ENCODE measurements at regions not wholly inside any gene's neighbourhood (a gene's known extent, or its start where the extent isn't known, plus 50 kb on each side); places are given as distances from the start of the nearest gene placed in this dataset.
"Not testable (repeated sequence)": the region's sequence is repeated elsewhere in the genome, so short reads cannot be mapped to it uniquely, and the experiment has no call there.

DNA sequence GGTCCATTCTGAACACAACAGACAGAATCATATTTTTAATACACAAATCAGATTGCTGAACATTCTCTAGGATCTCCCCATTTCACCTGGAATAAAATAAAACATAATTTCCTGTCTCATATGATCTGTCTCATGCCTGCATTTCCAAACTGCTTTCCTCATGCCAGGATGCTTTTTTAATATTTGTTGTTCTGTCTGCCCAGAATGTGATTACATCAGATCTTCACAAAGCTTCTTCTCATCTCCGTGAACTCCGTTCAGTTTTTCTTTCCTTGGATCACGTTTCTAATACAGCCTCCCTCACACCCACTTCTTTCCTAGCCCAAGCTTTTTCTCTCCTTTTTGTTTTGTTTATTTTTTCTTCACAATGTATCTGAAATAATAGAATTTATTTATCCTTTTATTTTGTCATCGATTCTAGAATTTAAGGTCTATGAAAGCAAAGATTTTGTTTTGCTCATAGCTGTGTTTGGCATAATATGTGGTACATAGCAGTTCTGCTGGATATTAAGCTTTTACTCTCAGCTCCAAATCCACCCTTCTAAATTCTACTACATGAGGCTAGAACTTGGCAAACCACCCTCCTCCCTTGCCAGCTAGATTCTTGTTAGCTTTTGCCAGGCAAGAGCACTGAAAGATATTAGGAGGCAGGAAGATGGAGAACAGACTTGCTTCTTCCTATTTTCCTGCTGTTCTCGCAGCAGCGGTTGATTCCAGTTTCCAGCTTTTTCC lies 165.5 kb upstream of the SLIT2 start:
- H3K9me3 ChIP-seq (ENCODE audit: control insufficient read depth in 2 of 2, low read length in 2 of 2), result no peaks in the 10 kb centered on the region
- no peak overlapping the region for H3K27ac ChIP-seq (ENCODE audit: low read length)
- no peak overlapping the region for H3K9ac ChIP-seq (ENCODE audit: low read length in 2 of 2)
- no peaks in the 10 kb centered on the region for H3K4me1 ChIP-seq (ENCODE audit: control insufficient read depth, insufficient read depth, low read length)
- no peak overlapping the region for H3K4me3 ChIP-seq (ENCODE audit: low read length in 2 of 2)
- no peaks in the 10 kb centered on the region for H3K27me3 ChIP-seq (ENCODE audit: control insufficient read depth in 1 of 2, insufficient read depth in 2 of 2, low read length in 2 of 2)
- no peaks in the 10 kb centered on the region for H3K36me3 ChIP-seq (ENCODE audit: control insufficient read depth in 2 of 2, insufficient read depth in 2 of 2, low read length in 2 of 2)

DNA sequence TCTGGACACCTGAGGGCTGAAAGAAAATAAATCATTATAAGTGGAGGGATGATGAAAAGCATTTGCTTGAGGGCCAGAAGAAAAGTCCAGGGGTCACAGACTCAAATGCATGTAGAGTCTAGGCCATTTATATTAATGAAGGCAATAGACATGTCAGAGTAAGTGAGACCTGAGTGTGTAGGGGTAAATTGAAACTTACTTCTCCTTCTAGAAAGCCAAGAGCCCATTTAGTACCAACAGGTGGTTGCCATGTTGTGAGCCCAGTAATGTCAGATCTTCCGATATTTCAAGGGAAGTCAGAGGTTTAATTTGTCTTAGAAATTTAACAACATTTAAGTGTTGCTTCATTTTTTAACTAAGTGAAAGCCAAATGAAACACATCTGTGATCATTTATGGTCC lies 166.1 kb upstream of the SLIT2 start:
- Histone ChIP-seq H3K4me3 (ENCODE audit: low read length in 2 of 2) (no peak overlapping the region), H3K27me3 (ENCODE audit: control insufficient read depth in 1 of 2, insufficient read depth in 2 of 2, low read length in 2 of 2) (no peaks in the 10 kb centered on the region), H3K36me3 (ENCODE audit: control insufficient read depth in 2 of 2, insufficient read depth in 2 of 2, low read length in 2 of 2) (no peaks in the 10 kb centered on the region), H3K9ac (ENCODE audit: low read length in 2 of 2) (no peak overlapping the region), H3K4me1 (ENCODE audit: control insufficient read depth, insufficient read depth, low read length) (no peaks in the 10 kb centered on the region), H3K27ac (ENCODE audit: low read length) (no peak overlapping the region), H3K9me3 (ENCODE audit: control insufficient read depth in 2 of 2, low read length in 2 of 2) (no peaks in the 10 kb centered on the region)

DNA sequence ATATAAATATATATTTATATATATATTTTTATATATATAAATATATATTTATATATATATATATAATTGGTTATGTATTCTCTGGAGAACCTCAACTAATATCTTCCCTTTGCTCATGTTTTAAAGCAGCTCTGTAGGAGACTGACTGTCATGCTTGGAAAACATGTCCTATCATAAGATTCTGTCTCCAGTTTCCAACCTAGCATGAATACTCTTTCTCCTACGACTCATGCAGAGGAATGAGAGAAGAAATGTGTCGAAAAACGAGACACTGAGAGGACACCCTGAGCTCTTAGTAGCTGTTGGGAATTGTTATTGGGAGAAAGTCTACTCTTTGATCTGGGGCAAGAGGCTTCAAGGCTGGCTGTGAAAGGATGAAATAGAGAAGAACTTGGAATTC lies 166.5 kb upstream of the SLIT2 start:
- Histone ChIP-seq H3K27ac (ENCODE audit: low read length) (no peak overlapping the region), H3K9ac (ENCODE audit: low read length in 2 of 2) (no peak overlapping the region), H3K27me3 (ENCODE audit: control insufficient read depth in 1 of 2, insufficient read depth in 2 of 2, low read length in 2 of 2) (no peaks in the 10 kb centered on the region), H3K36me3 (ENCODE audit: control insufficient read depth in 2 of 2, insufficient read depth in 2 of 2, low read length in 2 of 2) (no peaks in the 10 kb centered on the region), H3K9me3 (ENCODE audit: control insufficient read depth in 2 of 2, low read length in 2 of 2) (no peaks in the 10 kb centered on the region), H3K4me3 (ENCODE audit: low read length in 2 of 2) (no peak overlapping the region), H3K4me1 (ENCODE audit: control insufficient read depth, insufficient read depth, low read length) (no peaks in the 10 kb centered on the region)

DNA sequence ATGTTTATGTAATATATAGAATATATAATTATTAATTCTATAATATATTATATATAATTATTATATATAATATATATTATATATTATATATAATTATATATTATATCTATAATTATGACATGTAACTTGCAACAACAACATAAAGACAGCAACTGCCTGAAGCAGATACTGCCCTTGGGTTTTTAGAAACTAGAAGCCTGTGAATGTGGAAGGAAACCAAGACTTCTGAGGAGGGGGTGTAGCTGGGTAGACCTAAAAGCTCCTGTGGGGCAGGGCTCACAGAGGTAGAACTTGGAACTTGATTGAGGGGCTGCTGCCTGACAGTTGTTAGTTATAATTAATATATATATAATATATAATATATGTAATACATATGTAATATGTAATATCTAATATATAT lies 167.2 kb upstream of the SLIT2 start:
- Histone ChIP-seq H3K36me3 (ENCODE audit: control insufficient read depth in 2 of 2, insufficient read depth in 2 of 2, low read length in 2 of 2) (no peaks in the 10 kb centered on the region), H3K27ac (ENCODE audit: low read length) (no peak overlapping the region), H3K4me3 (ENCODE audit: low read length in 2 of 2) (no peak overlapping the region), H3K9me3 (ENCODE audit: control insufficient read depth in 2 of 2, low read length in 2 of 2) (no peaks in the 10 kb centered on the region), H3K4me1 (ENCODE audit: control insufficient read depth, insufficient read depth, low read length) (no peaks in the 10 kb centered on the region), H3K9ac (ENCODE audit: low read length in 2 of 2) (no peak overlapping the region), H3K27me3 (ENCODE audit: control insufficient read depth in 1 of 2, insufficient read depth in 2 of 2, low read length in 2 of 2) (no peaks in the 10 kb centered on the region)

DNA sequence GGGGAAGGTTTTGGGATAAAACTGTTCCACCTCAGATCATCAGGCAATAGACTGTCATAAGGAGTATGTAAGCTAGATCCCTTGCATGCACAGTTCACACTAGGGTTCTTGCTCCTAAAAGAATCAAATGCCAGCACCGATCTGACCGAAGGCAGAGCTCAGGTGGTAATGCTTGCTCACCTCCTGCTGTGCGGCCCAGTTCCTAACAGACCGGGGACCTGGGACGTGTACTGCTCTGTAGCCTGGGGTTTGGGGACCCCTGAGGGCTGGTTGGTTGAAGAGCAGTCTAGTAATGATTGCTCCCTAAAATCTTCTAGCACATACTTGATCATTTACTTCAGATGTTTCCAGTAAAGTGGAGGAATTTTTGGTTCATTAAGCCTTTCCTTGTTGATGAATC lies 173.1 kb upstream of the SLIT2 start:
- H3K27ac ChIP-seq (ENCODE audit: low read length), result no peak overlapping the region
- H3K4me3 ChIP-seq (ENCODE audit: low read length in 2 of 2), result no peak overlapping the region
- no peaks in the 10 kb centered on the region for H3K36me3 ChIP-seq (ENCODE audit: control insufficient read depth in 2 of 2, insufficient read depth in 2 of 2, low read length in 2 of 2)
- no peaks in the 10 kb centered on the region for H3K4me1 ChIP-seq (ENCODE audit: control insufficient read depth, insufficient read depth, low read length)
- H3K9ac ChIP-seq (ENCODE audit: low read length in 2 of 2), result no peak overlapping the region
- no peaks in the 10 kb centered on the region for H3K9me3 ChIP-seq (ENCODE audit: control insufficient read depth in 2 of 2, low read length in 2 of 2)
- no peaks in the 10 kb centered on the region for H3K27me3 ChIP-seq (ENCODE audit: control insufficient read depth in 1 of 2, insufficient read depth in 2 of 2, low read length in 2 of 2)

DNA sequence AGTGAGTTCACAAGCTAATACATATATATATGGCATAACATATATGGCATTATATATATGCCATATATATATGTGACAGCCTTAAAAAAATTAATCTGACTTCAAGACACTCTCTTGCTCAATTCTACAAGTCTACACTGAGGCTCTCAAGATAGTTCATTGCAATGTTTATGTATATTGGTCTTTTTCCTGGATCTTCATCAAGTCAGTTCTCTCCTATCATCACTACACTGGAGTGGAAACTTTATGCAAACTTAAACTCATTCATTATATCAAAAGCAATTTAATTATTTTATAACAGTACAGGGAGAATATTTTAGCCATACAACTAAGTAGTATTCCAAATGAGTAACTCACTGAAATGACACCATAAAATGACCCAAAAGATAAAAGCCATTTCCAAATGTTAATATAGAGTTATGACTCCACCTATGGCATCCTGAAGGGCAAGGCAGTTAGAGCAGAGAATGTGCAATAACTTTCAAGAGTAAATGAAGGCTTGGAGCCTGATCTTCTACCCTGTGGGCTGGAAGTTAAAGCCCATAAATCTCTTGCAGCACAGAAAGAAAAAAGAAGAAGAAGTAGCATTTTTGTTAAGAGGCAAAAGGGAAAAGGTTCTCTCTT lies 176.3 kb upstream of the SLIT2 start:
- H3K27ac ChIP-seq (ENCODE audit: low read length), result no peak overlapping the region
- H3K4me1 ChIP-seq (ENCODE audit: control insufficient read depth, insufficient read depth, low read length), result no peaks in the 10 kb centered on the region
- H3K27me3 ChIP-seq (ENCODE audit: control insufficient read depth in 1 of 2, insufficient read depth in 2 of 2, low read length in 2 of 2), result no peaks in the 10 kb centered on the region
- no peaks in the 10 kb centered on the region for H3K9me3 ChIP-seq (ENCODE audit: control insufficient read depth in 2 of 2, low read length in 2 of 2)
- H3K36me3 ChIP-seq (ENCODE audit: control insufficient read depth in 2 of 2, insufficient read depth in 2 of 2, low read length in 2 of 2), result no peaks in the 10 kb centered on the region
- H3K4me3 ChIP-seq (ENCODE audit: low read length in 2 of 2), result no peak overlapping the region
- H3K9ac ChIP-seq (ENCODE audit: low read length in 2 of 2), result no peak overlapping the region

DNA sequence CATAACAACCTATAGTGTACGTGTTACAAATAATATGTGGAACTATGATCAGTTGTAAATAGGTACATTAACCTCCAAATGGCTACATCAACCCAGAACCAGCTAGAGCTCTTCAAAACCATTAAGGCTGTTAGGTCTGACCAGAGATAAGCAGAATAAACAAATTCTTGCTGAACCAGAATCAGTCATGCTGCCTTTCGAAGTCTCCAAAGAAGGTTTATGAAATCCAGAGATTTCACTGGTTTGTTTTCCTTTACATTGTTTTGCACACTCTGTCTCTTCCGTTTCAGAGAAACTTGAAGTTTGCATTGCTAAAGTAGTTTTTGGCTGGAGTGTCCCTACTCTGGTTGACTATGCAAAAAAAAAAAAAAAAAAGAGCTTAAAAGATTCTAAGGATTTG lies 177.3 kb upstream of the SLIT2 start:
- no peak overlapping the region for H3K4me3 ChIP-seq (ENCODE audit: low read length in 2 of 2)
- H3K36me3 ChIP-seq (ENCODE audit: control insufficient read depth in 2 of 2, insufficient read depth in 2 of 2, low read length in 2 of 2), result no peaks in the 10 kb centered on the region
- no peaks in the 10 kb centered on the region for H3K9me3 ChIP-seq (ENCODE audit: control insufficient read depth in 2 of 2, low read length in 2 of 2)
- H3K27ac ChIP-seq (ENCODE audit: low read length), result no peak overlapping the region
- H3K27me3 ChIP-seq (ENCODE audit: control insufficient read depth in 1 of 2, insufficient read depth in 2 of 2, low read length in 2 of 2), result no peaks in the 10 kb centered on the region
- no peak overlapping the region for H3K9ac ChIP-seq (ENCODE audit: low read length in 2 of 2)
- no peaks in the 10 kb centered on the region for H3K4me1 ChIP-seq (ENCODE audit: control insufficient read depth, insufficient read depth, low read length)

DNA sequence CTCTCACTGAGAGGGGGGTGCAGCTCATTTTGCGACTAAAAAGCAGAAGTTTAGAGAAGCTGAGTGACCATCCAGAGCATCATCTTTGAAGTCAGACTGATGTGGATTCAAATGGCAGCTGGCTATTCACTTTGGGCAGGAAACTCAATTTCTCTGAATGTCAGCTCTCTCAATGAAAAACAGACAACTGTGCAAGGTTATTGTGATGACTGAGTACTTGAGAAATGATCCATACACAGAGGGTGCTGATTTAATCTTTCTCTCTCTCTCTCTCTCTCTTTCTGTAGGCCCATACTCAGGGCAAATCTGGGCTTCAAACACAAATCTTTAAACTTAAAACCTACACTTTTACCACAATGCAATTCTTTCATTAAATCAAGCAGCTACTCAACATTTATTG lies 185.8 kb upstream of the SLIT2 start:
- no peaks in the 10 kb centered on the region for H3K9me3 ChIP-seq (ENCODE audit: control insufficient read depth in 2 of 2, low read length in 2 of 2)
- no peaks in the 10 kb centered on the region for H3K27me3 ChIP-seq (ENCODE audit: control insufficient read depth in 1 of 2, insufficient read depth in 2 of 2, low read length in 2 of 2)
- H3K36me3 ChIP-seq (ENCODE audit: control insufficient read depth in 2 of 2, insufficient read depth in 2 of 2, low read length in 2 of 2), result no peaks in the 10 kb centered on the region
- no peak overlapping the region for H3K27ac ChIP-seq (ENCODE audit: low read length)
- no peaks in the 10 kb centered on the region for H3K4me1 ChIP-seq (ENCODE audit: control insufficient read depth, insufficient read depth, low read length)
- no peak overlapping the region for H3K4me3 ChIP-seq (ENCODE audit: low read length in 2 of 2)
- no peak overlapping the region for H3K9ac ChIP-seq (ENCODE audit: low read length in 2 of 2)

DNA sequence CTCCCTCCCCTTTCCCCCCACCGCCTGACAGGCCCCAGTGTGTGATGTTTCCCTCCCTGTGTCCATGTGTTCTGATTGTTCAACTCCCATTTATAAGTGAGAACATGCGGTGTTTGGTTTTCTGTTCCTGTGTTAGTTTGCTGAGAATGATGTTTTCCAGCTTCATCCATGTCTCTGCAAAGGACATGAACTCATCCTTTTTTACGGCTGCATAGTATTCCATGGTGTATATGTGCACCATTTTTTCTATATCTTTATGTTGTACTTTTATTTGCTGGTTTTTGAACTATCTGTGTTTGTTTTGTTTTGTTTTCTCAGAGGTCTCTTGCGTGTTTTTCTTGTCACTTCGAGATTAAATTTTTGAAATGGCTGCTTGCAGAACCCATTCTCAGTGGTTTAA lies 188.8 kb upstream of the SLIT2 start:
- not testable (repeated sequence) for H3K27me3 ChIP-seq (ENCODE audit: control insufficient read depth in 1 of 2, insufficient read depth in 2 of 2, low read length in 2 of 2); H3K27ac ChIP-seq (ENCODE audit: low read length); H3K4me1 ChIP-seq (ENCODE audit: control insufficient read depth, insufficient read depth, low read length); H3K9me3 ChIP-seq (ENCODE audit: control insufficient read depth in 2 of 2, low read length in 2 of 2); H3K4me3 ChIP-seq (ENCODE audit: low read length in 2 of 2); H3K36me3 ChIP-seq (ENCODE audit: control insufficient read depth in 2 of 2, insufficient read depth in 2 of 2, low read length in 2 of 2); H3K9ac ChIP-seq (ENCODE audit: low read length in 2 of 2)

DNA sequence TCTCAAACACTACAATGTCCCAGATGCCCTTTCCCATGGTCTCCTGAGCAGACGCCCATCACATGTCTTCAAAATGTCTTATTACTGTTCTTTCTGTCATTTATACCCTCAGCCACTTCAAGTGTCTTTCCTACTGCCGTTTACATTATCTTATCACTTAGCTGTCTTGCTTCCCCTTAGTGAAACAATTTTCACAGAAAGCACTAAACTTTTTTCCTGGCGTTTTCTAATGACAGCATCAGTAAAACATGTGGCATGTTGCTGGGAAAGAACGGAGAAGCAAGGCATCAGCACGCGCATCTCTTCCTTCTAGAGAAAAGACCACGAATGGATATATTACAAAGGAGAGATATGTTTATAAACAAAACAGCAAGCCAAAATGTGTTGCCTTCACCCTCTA lies 189.7 kb upstream of the SLIT2 start:
- Histone ChIP-seq H3K4me3 (ENCODE audit: low read length in 2 of 2) (no peak overlapping the region), H3K9me3 (ENCODE audit: control insufficient read depth in 2 of 2, low read length in 2 of 2) (no peaks in the 10 kb centered on the region), H3K27ac (ENCODE audit: low read length) (no peak overlapping the region), H3K4me1 (ENCODE audit: control insufficient read depth, insufficient read depth, low read length) (no peaks in the 10 kb centered on the region), H3K27me3 (ENCODE audit: control insufficient read depth in 1 of 2, insufficient read depth in 2 of 2, low read length in 2 of 2) (no peaks in the 10 kb centered on the region), H3K9ac (ENCODE audit: low read length in 2 of 2) (no peak overlapping the region), H3K36me3 (ENCODE audit: control insufficient read depth in 2 of 2, insufficient read depth in 2 of 2, low read length in 2 of 2) (no peaks in the 10 kb centered on the region)

DNA sequence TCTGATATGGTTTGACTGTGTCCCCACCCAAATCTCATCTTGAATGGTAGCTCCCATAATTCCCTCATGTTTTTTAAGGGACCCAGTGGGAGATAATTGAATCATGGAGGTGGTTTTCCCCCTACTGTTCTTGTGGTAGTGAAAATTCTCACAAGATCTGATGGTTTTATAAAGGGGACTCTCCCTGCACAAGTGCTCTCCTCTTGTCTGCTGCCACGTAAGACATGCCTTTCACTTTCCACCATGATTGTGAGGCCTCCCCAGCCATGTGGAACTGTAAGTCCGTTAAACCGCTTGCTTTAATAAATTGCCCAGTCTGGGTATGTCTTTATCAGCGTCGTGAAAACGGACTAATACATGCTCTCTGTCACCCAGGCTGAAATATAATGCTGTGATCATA lies 200.9 kb upstream of the SLIT2 start:
- Histone ChIP-seq H3K9me3 (ENCODE audit: control insufficient read depth in 2 of 2, low read length in 2 of 2) (no peaks in the 10 kb centered on the region), H3K27me3 (ENCODE audit: control insufficient read depth in 1 of 2, insufficient read depth in 2 of 2, low read length in 2 of 2) (no peaks in the 10 kb centered on the region), H3K9ac (ENCODE audit: low read length in 2 of 2) (no peak overlapping the region), H3K4me3 (ENCODE audit: low read length in 2 of 2) (no peak overlapping the region), H3K4me1 (ENCODE audit: control insufficient read depth, insufficient read depth, low read length) (no peaks in the 10 kb centered on the region), H3K27ac (ENCODE audit: low read length) (no peak overlapping the region), H3K36me3 (ENCODE audit: control insufficient read depth in 2 of 2, insufficient read depth in 2 of 2, low read length in 2 of 2) (no peaks in the 10 kb centered on the region)
